ENCODE measurements at regions not wholly inside any gene's neighbourhood (a gene's known extent, or its start where the extent isn't known, plus 50 kb on each side); places are given as distances from the start of the nearest gene placed in this dataset.
A peak's percentile ranks its signal among the peaks of the same experiment; 100 is the strongest.

DNA sequence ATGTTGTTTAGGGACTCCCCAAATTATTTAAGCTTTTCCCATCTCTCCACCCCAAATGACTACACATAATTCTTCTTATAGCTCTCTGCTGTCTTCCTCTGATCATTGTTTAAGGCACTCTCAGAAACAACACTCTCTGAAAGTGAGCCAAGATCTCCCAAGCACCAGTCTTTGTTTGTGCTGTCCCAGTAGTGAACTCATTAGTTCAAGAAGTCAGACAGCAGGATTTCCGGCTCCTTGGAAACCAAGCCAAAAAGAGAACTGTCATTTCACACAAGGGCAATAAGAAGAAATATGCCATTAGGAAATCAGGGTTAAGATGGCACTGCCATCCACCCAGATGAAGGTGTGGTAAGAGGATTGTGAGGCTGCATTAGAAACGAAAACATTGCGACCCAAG lies 83.1 kb downstream of the FZD1 start:
- Histone ChIP-seq H4K20me1 (ENCODE audit: insufficient read depth, low read depth, low read length) (no peaks in the 10 kb centered on the region), H3K9ac (ENCODE audit: low read length) (no peak overlapping the region), H3K79me2 (ENCODE audit: low read length) (no peaks in the 10 kb centered on the region), H3K36me3 (ENCODE audit: insufficient read depth, low read length) (no peaks in the 10 kb centered on the region), H3K4me2 (ENCODE audit: low read depth, low read length, poor library complexity, severe bottlenecking) (no peak overlapping the region), H3K9me3 (ENCODE audit: low read length) (no peaks in the 10 kb centered on the region), H3K9me2 (replicated peaks; ENCODE audit: insufficient read depth, low read length) (no peaks in the 10 kb centered on the region), H3K27me3 (ENCODE audit: low read length) (no peaks in the 10 kb centered on the region), H3K4me3 (ENCODE audit: low read length) (no peak overlapping the region), H2AFZ (ENCODE audit: low read length) (no peak overlapping the region), H3K4me1 (ENCODE audit: low read length) (peaks cover 99% of the 10 kb centered on the region), H3K27ac (ENCODE audit: low read length) (peak overlapping the region; percentile 99)
- no peak for DNase-seq

DNA sequence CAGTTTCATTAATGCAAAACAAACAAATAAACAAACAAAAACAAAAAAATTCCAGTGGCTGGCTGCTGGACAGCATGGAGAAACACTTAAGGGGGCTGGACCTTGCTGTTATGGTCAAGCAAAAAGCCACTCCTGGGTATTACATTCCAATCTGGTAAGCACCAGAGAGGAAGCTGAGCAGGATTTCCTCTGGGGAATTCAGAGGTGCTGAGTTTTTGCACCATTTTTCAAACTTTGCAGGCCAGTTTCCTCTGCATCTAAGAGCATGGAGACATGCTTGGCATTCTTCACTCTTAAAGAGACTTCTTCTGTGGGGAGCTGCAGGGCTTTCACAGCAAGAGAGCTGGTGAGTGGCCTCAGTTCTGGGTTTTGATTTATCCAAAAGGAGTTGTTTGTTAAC lies 84.5 kb downstream of the FZD1 start:
- no peaks in the 10 kb centered on the region for H4K20me1 ChIP-seq (ENCODE audit: insufficient read depth, low read depth, low read length)
- DNase-seq: no peak
- no peaks in the 10 kb centered on the region for H3K27me3 ChIP-seq (ENCODE audit: low read length)

DNA sequence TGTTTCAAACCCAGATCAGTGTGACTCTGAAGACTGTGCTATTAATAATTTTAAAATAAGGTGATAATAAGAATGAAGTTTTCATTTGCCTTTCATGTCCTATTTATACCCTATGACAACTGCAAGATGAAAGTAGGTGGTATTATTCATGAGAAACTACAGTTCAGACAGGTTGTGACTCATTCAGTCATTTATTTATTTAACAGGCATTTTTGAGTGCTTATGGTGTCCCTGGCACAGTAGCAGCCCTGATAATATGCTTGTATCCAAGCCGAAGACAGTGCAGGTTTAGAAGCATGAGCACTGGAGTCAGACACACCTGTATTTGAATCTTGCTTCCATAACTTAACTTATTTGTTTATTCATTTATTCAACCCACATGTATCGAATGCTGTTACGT lies 87.1 kb downstream of the FZD1 start:
- no peaks in the 10 kb centered on the region for H4K20me1 ChIP-seq (ENCODE audit: insufficient read depth, low read depth, low read length)
- H3K36me3 ChIP-seq (ENCODE audit: insufficient read depth, low read length): no peaks in the 10 kb centered on the region
- peak overlapping the region; percentile 66 for H3K27ac ChIP-seq (ENCODE audit: low read length)
- no peaks in the 10 kb centered on the region for H3K9me3 ChIP-seq (ENCODE audit: low read length)
- peak; percentile 45 for DNase-seq
- no peak overlapping the region for H3K4me3 ChIP-seq (ENCODE audit: low read length)
- peak overlapping the region; percentile 17 for H3K4me2 ChIP-seq (ENCODE audit: low read depth, low read length, poor library complexity, severe bottlenecking)
- peak overlapping the region; percentile 8; the same call in 1 of the 2 replicates for H2AFZ ChIP-seq (ENCODE audit: low read length)
- no peaks in the 10 kb centered on the region for H3K79me2 ChIP-seq (ENCODE audit: low read length)
- H3K9ac ChIP-seq (ENCODE audit: low read length): no peak overlapping the region
- peaks cover 65% of the 10 kb centered on the region for H3K4me1 ChIP-seq (ENCODE audit: low read length)
- H3K27me3 ChIP-seq (ENCODE audit: low read length): no peaks in the 10 kb centered on the region
- H3K9me2 ChIP-seq (replicated peaks; ENCODE audit: insufficient read depth, low read length): no peaks in the 10 kb centered on the region

More for the DNA sequence above, 84.5 kb downstream of the FZD1 start:
- Histone ChIP-seq H3K27ac (ENCODE audit: low read length) (no peak overlapping the region), H2AFZ (ENCODE audit: low read length) (no peak overlapping the region; the same call in 1 of the 2 replicates), H3K4me2 (ENCODE audit: low read depth, low read length, poor library complexity, severe bottlenecking) (no peak overlapping the region), H3K79me2 (ENCODE audit: low read length) (no peaks in the 10 kb centered on the region), H3K4me3 (ENCODE audit: low read length) (no peak overlapping the region), H3K4me1 (ENCODE audit: low read length) (peaks cover 92% of the 10 kb centered on the region), H3K9me3 (ENCODE audit: low read length) (no peaks in the 10 kb centered on the region), H3K36me3 (ENCODE audit: insufficient read depth, low read length) (no peaks in the 10 kb centered on the region), H3K9me2 (replicated peaks; ENCODE audit: insufficient read depth, low read length) (no peaks in the 10 kb centered on the region), H3K9ac (ENCODE audit: low read length) (no peak overlapping the region)

DNA sequence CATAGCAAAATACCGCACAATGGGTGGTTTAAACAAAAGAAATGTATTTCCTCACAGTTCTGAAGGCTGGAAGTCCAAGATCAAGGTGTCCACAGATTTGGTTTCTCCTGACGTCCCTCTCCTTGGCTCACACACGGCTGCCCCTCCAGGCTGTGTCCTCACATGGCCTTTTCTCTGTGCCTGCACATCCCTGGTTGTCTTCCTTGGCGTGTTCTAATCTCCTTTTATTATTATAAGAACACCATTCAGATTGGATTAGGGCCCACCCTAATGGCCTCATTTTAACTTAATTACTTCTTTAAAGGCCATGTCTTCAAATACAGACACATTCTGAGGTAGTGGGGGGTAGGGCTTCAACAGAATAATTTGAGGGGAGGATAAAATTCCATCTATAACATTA lies 87.9 kb downstream of the FZD1 start:
- Histone ChIP-seq H3K4me2 (ENCODE audit: low read depth, low read length, poor library complexity, severe bottlenecking) (peak overlapping the region; percentile 17), H4K20me1 (ENCODE audit: insufficient read depth, low read depth, low read length) (no peaks in the 10 kb centered on the region), H3K79me2 (ENCODE audit: low read length) (no peaks in the 10 kb centered on the region), H3K4me3 (ENCODE audit: low read length) (no peak overlapping the region), H3K27ac (ENCODE audit: low read length) (peak overlapping the region; percentile 66), H3K9ac (ENCODE audit: low read length) (no peak overlapping the region), H2AFZ (ENCODE audit: low read length) (peak overlapping the region; percentile 8), H3K36me3 (ENCODE audit: insufficient read depth, low read length) (no peaks in the 10 kb centered on the region), H3K4me1 (ENCODE audit: low read length) (peaks cover 58% of the 10 kb centered on the region), H3K27me3 (ENCODE audit: low read length) (no peaks in the 10 kb centered on the region), H3K9me2 (replicated peaks; ENCODE audit: insufficient read depth, low read length) (no peaks in the 10 kb centered on the region), H3K9me3 (ENCODE audit: low read length) (no peaks in the 10 kb centered on the region)
- DNase-seq: no peak

DNA sequence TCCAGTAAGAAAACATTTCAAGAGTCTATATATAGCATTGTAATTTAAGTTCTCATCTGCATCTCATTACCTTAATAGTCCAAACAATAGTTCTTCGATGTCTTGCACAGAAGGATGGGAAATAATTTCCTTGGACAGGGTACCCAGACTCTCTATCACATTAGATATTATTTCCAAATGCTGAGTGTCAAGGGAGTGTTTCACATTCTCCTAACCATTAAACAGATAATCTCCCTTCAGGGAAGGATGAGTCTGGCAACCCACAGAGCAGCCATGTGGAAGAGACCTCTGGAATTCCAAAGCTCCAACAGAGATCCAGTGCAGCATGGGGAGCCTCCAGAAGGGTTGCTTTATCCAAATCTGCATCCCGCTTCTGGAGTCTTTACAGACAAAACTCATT lies 89.6 kb downstream of the FZD1 start:
- H2AFZ ChIP-seq (ENCODE audit: low read length): no peak overlapping the region
- no peak overlapping the region for H3K9ac ChIP-seq (ENCODE audit: low read length)
- H3K9me2 ChIP-seq (replicated peaks; ENCODE audit: insufficient read depth, low read length): no peaks in the 10 kb centered on the region
- DNase-seq: no peak
- peaks cover 40% of the 10 kb centered on the region for H3K4me1 ChIP-seq (ENCODE audit: low read length)
- no peak overlapping the region for H3K4me3 ChIP-seq (ENCODE audit: low read length)
- no peaks in the 10 kb centered on the region for H4K20me1 ChIP-seq (ENCODE audit: insufficient read depth, low read depth, low read length)
- no peaks in the 10 kb centered on the region for H3K9me3 ChIP-seq (ENCODE audit: low read length)
- H3K27ac ChIP-seq (ENCODE audit: low read length): no peak overlapping the region
- no peak overlapping the region for H3K4me2 ChIP-seq (ENCODE audit: low read depth, low read length, poor library complexity, severe bottlenecking)
- H3K36me3 ChIP-seq (ENCODE audit: insufficient read depth, low read length): no peaks in the 10 kb centered on the region
- no peaks in the 10 kb centered on the region for H3K27me3 ChIP-seq (ENCODE audit: low read length)
- H3K79me2 ChIP-seq (ENCODE audit: low read length): no peaks in the 10 kb centered on the region

DNA sequence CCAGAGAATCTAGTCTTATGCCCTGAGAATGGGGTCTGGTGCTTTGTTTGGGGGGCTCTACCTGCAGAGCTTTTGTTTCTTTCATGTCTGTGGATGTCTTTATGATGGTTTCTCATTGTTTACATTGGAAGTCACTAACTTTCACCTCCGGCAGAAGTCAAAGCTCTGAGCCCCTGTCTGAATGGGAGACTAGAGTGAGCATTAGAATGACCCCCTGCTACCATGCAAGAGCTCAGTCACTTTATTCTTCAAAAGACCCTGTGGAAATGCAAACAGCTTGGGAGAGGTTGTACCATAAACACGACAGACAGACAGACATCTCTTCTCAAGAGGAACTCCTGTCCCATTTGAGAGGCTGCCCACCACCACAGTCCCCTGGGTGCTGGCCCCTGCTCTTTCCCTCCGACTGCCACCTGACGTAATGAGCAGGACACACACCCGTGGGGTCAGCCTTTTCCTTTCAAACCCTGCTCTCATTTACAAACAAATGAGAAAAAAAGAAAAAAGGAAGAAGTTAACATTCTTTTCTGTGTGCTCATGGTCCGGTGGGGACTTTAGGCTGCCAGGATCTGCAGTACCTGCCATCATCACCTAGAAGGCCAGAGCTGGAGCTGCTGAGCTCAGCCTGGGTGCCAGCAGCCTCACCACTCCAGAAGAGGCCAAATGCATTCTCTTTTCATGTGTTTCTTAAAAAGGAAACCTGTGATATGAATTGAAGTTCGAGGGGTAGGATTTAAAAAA lies 91.6 kb downstream of the FZD1 start:
- Histone ChIP-seq H3K36me3 (ENCODE audit: insufficient read depth, low read length) (no peaks in the 10 kb centered on the region), H3K4me3 (ENCODE audit: low read length) (no peak overlapping the region), H3K9me2 (replicated peaks; ENCODE audit: insufficient read depth, low read length) (no peaks in the 10 kb centered on the region), H3K27me3 (ENCODE audit: low read length) (no peaks in the 10 kb centered on the region), H4K20me1 (ENCODE audit: insufficient read depth, low read depth, low read length) (no peaks in the 10 kb centered on the region), H2AFZ (ENCODE audit: low read length) (no peak overlapping the region), H3K79me2 (ENCODE audit: low read length) (no peaks in the 10 kb centered on the region), H3K4me1 (ENCODE audit: low read length) (peaks cover 20% of the 10 kb centered on the region), H3K4me2 (ENCODE audit: low read depth, low read length, poor library complexity, severe bottlenecking) (no peak overlapping the region), H3K9ac (ENCODE audit: low read length) (no peak overlapping the region), H3K27ac (ENCODE audit: low read length) (no peak overlapping the region), H3K9me3 (ENCODE audit: low read length) (no peaks in the 10 kb centered on the region)
- no peak for DNase-seq

DNA sequence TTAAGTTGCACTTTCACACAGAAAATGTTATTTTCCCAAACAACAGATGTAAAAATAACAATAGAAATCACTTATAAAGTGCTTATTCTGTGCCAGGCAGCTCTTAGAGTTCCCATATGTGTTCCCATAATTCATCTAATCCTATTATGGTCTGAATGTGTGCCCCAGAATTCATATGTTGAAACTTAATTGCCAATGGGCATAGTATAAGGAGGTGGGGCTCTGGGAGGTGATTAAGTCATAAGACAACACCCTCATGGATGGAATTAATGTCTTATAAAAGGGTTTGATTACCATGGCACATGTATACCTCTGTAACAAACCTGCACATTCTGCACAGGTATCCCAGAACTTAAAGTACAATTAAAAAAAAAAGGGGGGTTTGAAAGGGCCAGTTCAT lies 92.7 kb downstream of the FZD1 start:
- H3K4me2 ChIP-seq (ENCODE audit: low read depth, low read length, poor library complexity, severe bottlenecking): no peak overlapping the region
- H3K36me3 ChIP-seq (ENCODE audit: insufficient read depth, low read length): no peaks in the 10 kb centered on the region
- H3K9me2 ChIP-seq (replicated peaks; ENCODE audit: insufficient read depth, low read length): no peaks in the 10 kb centered on the region
- no peak overlapping the region for H3K4me3 ChIP-seq (ENCODE audit: low read length)
- H3K9me3 ChIP-seq (ENCODE audit: low read length): no peaks in the 10 kb centered on the region
- H3K27me3 ChIP-seq (ENCODE audit: low read length): no peaks in the 10 kb centered on the region
- H3K9ac ChIP-seq (ENCODE audit: low read length): no peak overlapping the region
- DNase-seq: no peak
- no peaks in the 10 kb centered on the region for H4K20me1 ChIP-seq (ENCODE audit: insufficient read depth, low read depth, low read length)
- peaks cover 10% of the 10 kb centered on the region for H3K4me1 ChIP-seq (ENCODE audit: low read length)
- H2AFZ ChIP-seq (ENCODE audit: low read length): no peak overlapping the region
- H3K27ac ChIP-seq (ENCODE audit: low read length): no peak overlapping the region
- H3K79me2 ChIP-seq (ENCODE audit: low read length): no peaks in the 10 kb centered on the region

DNA sequence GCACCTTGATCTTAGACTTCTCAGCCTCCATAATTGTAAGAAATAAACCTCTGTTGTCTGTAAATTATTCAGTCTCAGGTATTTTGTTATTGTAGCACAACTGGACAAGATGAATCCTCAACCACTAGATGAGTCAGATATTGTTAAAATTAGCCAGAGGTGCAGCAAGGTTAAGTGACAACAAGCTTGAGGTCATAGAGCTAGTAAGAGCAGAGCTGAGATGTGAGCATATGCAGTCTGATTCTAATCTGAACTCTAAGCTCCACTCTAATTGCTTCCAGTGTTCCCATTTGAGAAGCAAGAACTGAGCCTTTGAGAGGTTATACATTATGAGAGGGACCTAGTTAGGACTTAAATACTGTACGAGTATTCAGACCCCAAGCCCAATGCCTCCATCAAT lies 93.1 kb downstream of the FZD1 start:
- Histone ChIP-seq H3K79me2 (ENCODE audit: low read length) (no peaks in the 10 kb centered on the region), H3K27ac (ENCODE audit: low read length) (no peak overlapping the region), H3K4me1 (ENCODE audit: low read length) (peaks cover 5% of the 10 kb centered on the region), H4K20me1 (ENCODE audit: insufficient read depth, low read depth, low read length) (no peaks in the 10 kb centered on the region), H3K9me2 (replicated peaks; ENCODE audit: insufficient read depth, low read length) (no peaks in the 10 kb centered on the region), H3K9me3 (ENCODE audit: low read length) (no peaks in the 10 kb centered on the region), H3K4me3 (ENCODE audit: low read length) (no peak overlapping the region), H3K9ac (ENCODE audit: low read length) (no peak overlapping the region), H2AFZ (ENCODE audit: low read length) (no peak overlapping the region), H3K4me2 (ENCODE audit: low read depth, low read length, poor library complexity, severe bottlenecking) (no peak overlapping the region), H3K27me3 (ENCODE audit: low read length) (no peaks in the 10 kb centered on the region), H3K36me3 (ENCODE audit: insufficient read depth, low read length) (no peaks in the 10 kb centered on the region)
- no peak for DNase-seq
